ENCODE measurements at regions not wholly inside any gene's neighbourhood (a gene's known extent, or its start where the extent isn't known, plus 50 kb on each side); places are given as distances from the start of the nearest gene placed in this dataset.

GRCh38 chr1:79842811-79843210, 836.3 kb upstream of the ADGRL4 start:
- no peaks in the 10 kb centered on the region for H3K9me3 ChIP-seq (ENCODE audit: low read length)
- H3K27ac ChIP-seq (ENCODE audit: low read depth, low read length, poor library complexity, severe bottlenecking) = no peak overlapping the region

DNA sequence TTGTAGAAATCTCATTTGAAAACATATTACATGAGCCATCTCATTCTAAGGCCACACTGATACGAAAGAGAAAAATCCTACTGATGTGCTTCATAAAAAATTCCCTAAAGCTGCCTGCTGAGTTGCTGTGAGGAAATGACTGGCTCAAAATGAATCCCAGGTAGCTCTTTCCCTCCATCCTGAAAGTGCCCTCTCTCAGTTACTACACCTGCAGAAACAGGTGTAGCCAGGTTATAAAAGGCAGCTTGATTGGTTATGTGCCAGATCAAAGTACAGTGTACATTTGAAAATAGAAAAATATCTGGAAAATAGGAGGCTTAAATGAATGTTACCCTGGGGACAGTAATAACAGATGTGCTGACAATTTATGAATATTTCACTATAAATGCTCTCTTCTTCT, 833.4 kb upstream of the ADGRL4 start:
- no peak overlapping the region for H3K9ac ChIP-seq (ENCODE audit: low read length)
- H3K27me3 ChIP-seq (ENCODE audit: insufficient read depth, low read length) = no peaks in the 10 kb centered on the region
- H3K9me3 ChIP-seq (ENCODE audit: low read length) = no peaks in the 10 kb centered on the region
- H4K20me1 ChIP-seq (ENCODE audit: insufficient read depth, low read length) = no peaks in the 10 kb centered on the region
- no peak overlapping the region for H3K4me2 ChIP-seq (ENCODE audit: low read length)
- H3K4me3 ChIP-seq (ENCODE audit: low read depth, low read length, poor library complexity, severe bottlenecking) = no peak overlapping the region
- no peaks in the 10 kb centered on the region for H3K4me1 ChIP-seq (ENCODE audit: insufficient read depth, low read length, severe bottlenecking)
- no peaks in the 10 kb centered on the region for H3K9me2 ChIP-seq (ENCODE audit: low read depth, low read length)
- no peaks in the 10 kb centered on the region for H3K79me2 ChIP-seq (ENCODE audit: insufficient read depth, low read length)
- H3K27ac ChIP-seq (ENCODE audit: low read depth, low read length, poor library complexity, severe bottlenecking) = no peak overlapping the region
- no peak overlapping the region for H2AFZ ChIP-seq (ENCODE audit: low read length)
- H3K36me3 ChIP-seq (ENCODE audit: insufficient read depth, low read length) = no peaks in the 10 kb centered on the region
- no peaks in the 10 kb centered on the region for H3F3A ChIP-seq (ENCODE audit: insufficient read depth, low read length)
- TF ChIP-seq, protein P1, sequence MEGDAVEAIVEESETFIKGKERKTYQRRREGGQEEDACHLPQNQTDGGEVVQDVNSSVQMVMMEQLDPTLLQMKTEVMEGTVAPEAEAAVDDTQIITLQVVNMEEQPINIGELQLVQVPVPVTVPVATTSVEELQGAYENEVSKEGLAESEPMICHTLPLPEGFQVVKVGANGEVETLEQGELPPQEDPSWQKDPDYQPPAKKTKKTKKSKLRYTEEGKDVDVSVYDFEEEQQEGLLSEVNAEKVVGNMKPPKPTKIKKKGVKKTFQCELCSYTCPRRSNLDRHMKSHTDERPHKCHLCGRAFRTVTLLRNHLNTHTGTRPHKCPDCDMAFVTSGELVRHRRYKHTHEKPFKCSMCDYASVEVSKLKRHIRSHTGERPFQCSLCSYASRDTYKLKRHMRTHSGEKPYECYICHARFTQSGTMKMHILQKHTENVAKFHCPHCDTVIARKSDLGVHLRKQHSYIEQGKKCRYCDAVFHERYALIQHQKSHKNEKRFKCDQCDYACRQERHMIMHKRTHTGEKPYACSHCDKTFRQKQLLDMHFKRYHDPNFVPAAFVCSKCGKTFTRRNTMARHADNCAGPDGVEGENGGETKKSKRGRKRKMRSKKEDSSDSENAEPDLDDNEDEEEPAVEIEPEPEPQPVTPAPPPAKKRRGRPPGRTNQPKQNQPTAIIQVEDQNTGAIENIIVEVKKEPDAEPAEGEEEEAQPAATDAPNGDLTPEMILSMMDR (IDR thresholded peaks at IDR 0.05; ENCODE audit: low read length) = no peak
- TF ChIP-seq EZH2 (IDR thresholded peaks at IDR 0.05; ENCODE audit: borderline replicate concordance, low read length) = no peak

More at GRCh38 chr1:79842811-79843210, 836.3 kb upstream of the ADGRL4 start:
- Histone ChIP-seq H3K4me2 (ENCODE audit: low read length) (no peak overlapping the region), H3K9ac (ENCODE audit: low read length) (no peak overlapping the region), H3K4me1 (ENCODE audit: insufficient read depth, low read length, severe bottlenecking) (no peaks in the 10 kb centered on the region), H4K20me1 (ENCODE audit: insufficient read depth, low read length) (no peaks in the 10 kb centered on the region), H3K4me3 (ENCODE audit: low read depth, low read length, poor library complexity, severe bottlenecking) (no peak overlapping the region), H3K79me2 (ENCODE audit: insufficient read depth, low read length) (no peaks in the 10 kb centered on the region), H3K36me3 (ENCODE audit: insufficient read depth, low read length) (no peaks in the 10 kb centered on the region), H2AFZ (ENCODE audit: low read length) (no peak overlapping the region), H3K27me3 (ENCODE audit: insufficient read depth, low read length) (no peaks in the 10 kb centered on the region), H3F3A (ENCODE audit: insufficient read depth, low read length) (no peaks in the 10 kb centered on the region), H3K9me2 (ENCODE audit: low read depth, low read length) (no peaks in the 10 kb centered on the region)
- TF ChIP-seq EZH2 (IDR thresholded peaks at IDR 0.05; ENCODE audit: borderline replicate concordance, low read length) = no peak
- TF ChIP-seq, protein P1 (IDR thresholded peaks at IDR 0.05; ENCODE audit: low read length) = no peak

DNA sequence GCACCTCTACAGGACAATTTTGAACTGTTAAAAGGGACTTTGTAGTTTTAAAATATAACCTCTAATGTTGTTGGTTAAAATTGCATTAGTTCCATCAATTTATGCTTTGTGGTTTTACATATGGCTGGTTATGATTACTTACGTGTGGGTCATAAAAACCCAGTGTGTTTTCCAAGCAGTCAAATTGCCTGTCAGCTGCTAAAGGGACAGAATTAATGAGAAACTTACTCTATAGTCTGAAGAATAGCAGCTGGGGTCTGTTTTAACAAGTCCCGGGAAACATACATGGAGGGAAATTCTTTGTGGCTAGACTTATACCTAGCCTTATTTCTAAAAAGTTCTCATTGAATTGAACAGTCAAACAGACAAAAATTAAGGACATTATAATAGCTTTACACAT, 820.9 kb upstream of the ADGRL4 start:
- Histone ChIP-seq H3K4me3 (ENCODE audit: low read depth, low read length, poor library complexity, severe bottlenecking) (no peak overlapping the region), H3K36me3 (ENCODE audit: insufficient read depth, low read length) (no peaks in the 10 kb centered on the region), H3K4me2 (ENCODE audit: low read length) (no peak overlapping the region; the same call in 1 of the 2 replicates), H3K27me3 (ENCODE audit: insufficient read depth, low read length) (no peaks in the 10 kb centered on the region), H4K20me1 (ENCODE audit: insufficient read depth, low read length) (no peaks in the 10 kb centered on the region), H3K9me2 (ENCODE audit: low read depth, low read length) (no peaks in the 10 kb centered on the region), H3K79me2 (ENCODE audit: insufficient read depth, low read length) (no peaks in the 10 kb centered on the region), H2AFZ (ENCODE audit: low read length) (peak overlapping the region; percentile 69; the same call in 1 of the 2 replicates), H3K4me1 (ENCODE audit: insufficient read depth, low read length, severe bottlenecking) (peaks cover 14% of the 10 kb centered on the region), H3K9me3 (ENCODE audit: low read length) (no peaks in the 10 kb centered on the region), H3F3A (ENCODE audit: insufficient read depth, low read length) (no peaks in the 10 kb centered on the region), H3K9ac (ENCODE audit: low read length) (no peak overlapping the region), H3K27ac (ENCODE audit: low read depth, low read length, poor library complexity, severe bottlenecking) (peak overlapping the region; percentile 28)
- TF ChIP-seq EZH2 (IDR thresholded peaks at IDR 0.05; ENCODE audit: borderline replicate concordance, low read length) = no peak

GRCh38 chr1:79825551-79825950, 819.0 kb upstream of the ADGRL4 start:
- no peaks in the 10 kb centered on the region for H4K20me1 ChIP-seq (ENCODE audit: insufficient read depth, low read length)
- H2AFZ ChIP-seq (ENCODE audit: low read length) = peak overlapping the region; percentile 70
- peak overlapping the region; percentile 11; the same call in 1 of the 2 replicates for H3K4me2 ChIP-seq (ENCODE audit: low read length)
- no peaks in the 10 kb centered on the region for H3F3A ChIP-seq (ENCODE audit: insufficient read depth, low read length)
- H3K27me3 ChIP-seq (ENCODE audit: insufficient read depth, low read length) = no peaks in the 10 kb centered on the region
- H3K9me2 ChIP-seq (ENCODE audit: low read depth, low read length) = no peaks in the 10 kb centered on the region
- H3K9ac ChIP-seq (ENCODE audit: low read length) = no peak overlapping the region
- H3K79me2 ChIP-seq (ENCODE audit: insufficient read depth, low read length) = no peaks in the 10 kb centered on the region
- no peaks in the 10 kb centered on the region for H3K36me3 ChIP-seq (ENCODE audit: insufficient read depth, low read length)
- H3K27ac ChIP-seq (ENCODE audit: low read depth, low read length, poor library complexity, severe bottlenecking) = no peak overlapping the region
- H3K4me1 ChIP-seq (ENCODE audit: insufficient read depth, low read length, severe bottlenecking) = peaks cover 14% of the 10 kb centered on the region
- TF ChIP-seq EZH2 (IDR thresholded peaks at IDR 0.05; ENCODE audit: borderline replicate concordance, low read length) = no peak
- TF ChIP-seq, protein P1 (IDR thresholded peaks at IDR 0.05; ENCODE audit: low read length) = no peak
- no peaks in the 10 kb centered on the region for H3K9me3 ChIP-seq (ENCODE audit: low read length)
- H3K4me3 ChIP-seq (ENCODE audit: low read depth, low read length, poor library complexity, severe bottlenecking) = no peak overlapping the region
